Pons (tissue), 1 donor: ENCODE measurements at regions not wholly inside any gene's neighbourhood (a gene's known extent, or its start where the extent isn't known, plus 50 kb on each side); places are given as distances from the start of the nearest gene placed in this dataset.

ENCODE experiments used
- DNase-seq: peaks from one replicate; pipeline ENCODE4 v3.0.0-alpha.2; 2016; ENCODE audit warnings: low spot score

GRCh38 chr4:56757821-56758411 lies 63.6 kb downstream of the SPINK2 start:
- DNase-seq = peak; percentile 30

GRCh38 chr4:56757261-56757746 lies 64.2 kb downstream of the SPINK2 start:
- no peak for DNase-seq

GRCh38 chr4:56755901-56756300 lies 65.6 kb downstream of the SPINK2 start:
- no peak for DNase-seq

- DNase-seq = no peak
Observed at GRCh38 chr4:56752985-56753384, 68.5 kb downstream of the SPINK2 start.

- DNase-seq = no peak
Observed at GRCh38 chr4:56750231-56750630, 69.1 kb upstream of the HOPX start.

- DNase-seq = no peak
Observed at GRCh38 chr4:56748271-56748670, 67.2 kb upstream of the HOPX start.

- no peak for DNase-seq
Observed at GRCh38 chr4:56746639-56747038, 65.5 kb upstream of the HOPX start.

- no peak for DNase-seq
Observed at GRCh38 chr4:56745042-56745441, 63.9 kb upstream of the HOPX start.

- no peak for DNase-seq
Observed at GRCh38 chr4:56744030-56744429, 62.9 kb upstream of the HOPX start.

GRCh38 chr4:56743550-56743949 lies 62.5 kb upstream of the HOPX start:
- no peak for DNase-seq

- no peak for DNase-seq
Observed at GRCh38 chr4:56742080-56742871, 61.2 kb upstream of the HOPX start.

- DNase-seq = no peak
Observed at GRCh38 chr4:56741595-56741994, 60.5 kb upstream of the HOPX start.

GRCh38 chr4:56739066-56739777 lies 58.1 kb upstream of the HOPX start:
- DNase-seq = no peak

- DNase-seq = no peak
Observed at GRCh38 chr4:56737666-56738065, 56.6 kb upstream of the HOPX start.

- no peak for DNase-seq
Observed at GRCh38 chr4:56733352-56733751, 52.3 kb upstream of the HOPX start.

GRCh38 chr4:56732301-56732700 lies 51.2 kb upstream of the HOPX start:
- no peak for DNase-seq

- DNase-seq = no peak
Observed at GRCh38 chr4:56731857-56732256, 50.8 kb upstream of the HOPX start.
